ENCODE measurements at regions not wholly inside any gene's neighbourhood (a gene's known extent, or its start where the extent isn't known, plus 50 kb on each side); places are given as distances from the start of the nearest gene placed in this dataset.
A peak's percentile ranks its signal among the peaks of the same experiment; 100 is the strongest.
"Not testable (repeated sequence)": the region's sequence is repeated elsewhere in the genome, so short reads cannot be mapped to it uniquely, and the experiment has no call there.

- intact Hi-C loops (cut with DNase I), result no loop called here
- DNase-seq (ENCODE audit: low spot score), result no peak
These were observed 355.6 kb upstream of the NUPR2 start for GRCh38 chr7:56471811-56472210.

DNA sequence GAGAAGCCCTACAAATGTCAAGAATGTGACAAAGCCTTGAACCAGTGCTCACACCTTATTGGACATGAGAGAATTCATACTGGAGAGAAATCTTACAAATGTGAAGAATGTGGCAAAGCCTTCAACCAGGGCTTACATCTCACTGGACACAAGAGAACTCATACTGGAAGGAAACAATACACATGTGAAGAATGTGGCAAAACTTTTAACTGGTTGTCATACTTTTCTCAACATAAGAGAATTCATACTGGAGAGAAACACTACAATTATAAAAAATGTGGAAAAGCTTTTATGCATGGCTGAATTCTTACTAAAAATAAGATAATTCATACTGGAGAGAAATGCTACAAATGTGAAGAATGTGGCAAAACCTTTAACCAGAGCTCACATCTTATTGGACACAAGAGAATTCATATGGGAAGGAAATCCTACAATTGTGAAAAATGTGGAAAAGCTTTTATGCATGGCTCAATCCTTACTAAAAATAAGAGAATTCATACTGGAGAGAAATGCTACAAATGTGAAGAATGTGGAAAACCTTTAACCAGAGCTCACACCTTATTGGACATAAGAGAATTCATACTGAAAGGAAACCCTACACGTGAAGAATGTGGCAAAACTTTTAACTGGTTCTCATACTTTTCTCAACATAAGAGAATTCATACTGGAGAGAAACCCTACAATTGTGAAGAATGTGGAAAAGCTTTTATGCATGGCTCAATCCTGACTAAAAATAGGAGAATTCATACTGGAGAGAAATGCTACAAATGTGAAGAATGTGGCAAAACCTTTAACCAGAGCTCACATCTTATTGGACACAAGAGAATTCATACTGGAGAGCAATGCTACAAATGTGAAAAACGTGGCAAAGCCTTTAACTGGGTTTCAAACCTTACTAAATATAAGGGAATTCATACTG lies 350.6 kb upstream of the NUPR2 start:
- DNase-seq (ENCODE audit: low spot score); intact Hi-C loops (cut with DNase I): not testable (repeated sequence)

- intact Hi-C loops (cut with DNase I), result no loop called here
- DNase-seq (ENCODE audit: low spot score), result no peak
These were observed 333.5 kb upstream of the NUPR2 start for GRCh38 chr7:56449762-56450161.

- peak; percentile 76 for DNase-seq (ENCODE audit: low spot score)
- intact Hi-C loops (cut with DNase I), result no loop called here
These were observed 331.9 kb upstream of the NUPR2 start for GRCh38 chr7:56447864-56448693.

- intact Hi-C loops (cut with DNase I); DNase-seq (ENCODE audit: low spot score): not testable (repeated sequence)
These were observed 304.3 kb upstream of the NUPR2 start for GRCh38 chr7:56420528-56420927.

DNA sequence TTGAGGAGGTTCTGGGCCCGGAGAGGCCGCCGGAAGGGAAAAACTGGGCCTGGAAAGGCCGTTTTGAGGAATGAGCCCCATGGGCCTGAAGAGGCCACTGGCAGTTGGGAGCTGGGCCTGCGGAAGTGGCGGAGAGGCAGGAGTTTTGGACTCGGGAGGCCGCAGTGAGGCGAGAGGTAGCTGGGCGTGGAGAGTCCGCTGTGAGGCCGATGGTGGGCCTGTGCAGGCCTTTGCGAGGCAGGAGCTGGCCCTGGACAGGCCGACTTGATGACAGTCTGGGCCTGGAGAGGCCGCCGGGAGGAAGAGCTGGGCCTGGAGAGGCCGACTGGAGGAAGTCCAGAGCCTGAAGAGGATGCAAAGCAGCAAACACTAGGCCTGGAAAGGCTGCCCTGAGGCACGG lies 259.0 kb upstream of the NUPR2 start:
- no peak for DNase-seq (ENCODE audit: low spot score)
- intact Hi-C loops (cut with DNase I), result no loop called here

- intact Hi-C loops (cut with DNase I); DNase-seq (ENCODE audit: low spot score): not testable (repeated sequence)
These were observed 258.4 kb upstream of the NUPR2 start for GRCh38 chr7:56374666-56375065.

GRCh38 chr7:56373314-56373713 lies 257.1 kb upstream of the NUPR2 start:
- intact Hi-C loops (cut with DNase I), result not testable (repeated sequence)
- peak; percentile 99 for DNase-seq (ENCODE audit: low spot score)

- intact Hi-C loops (cut with DNase I), result not testable (repeated sequence)
- peak; percentile 85 for DNase-seq (ENCODE audit: low spot score)
These were observed 255.6 kb upstream of the NUPR2 start for GRCh38 chr7:56371792-56372191.

- DNase-seq (ENCODE audit: low spot score); intact Hi-C loops (cut with DNase I): not testable (repeated sequence)
These were observed 254.1 kb upstream of the NUPR2 start for GRCh38 chr7:56370208-56370872.

DNA sequence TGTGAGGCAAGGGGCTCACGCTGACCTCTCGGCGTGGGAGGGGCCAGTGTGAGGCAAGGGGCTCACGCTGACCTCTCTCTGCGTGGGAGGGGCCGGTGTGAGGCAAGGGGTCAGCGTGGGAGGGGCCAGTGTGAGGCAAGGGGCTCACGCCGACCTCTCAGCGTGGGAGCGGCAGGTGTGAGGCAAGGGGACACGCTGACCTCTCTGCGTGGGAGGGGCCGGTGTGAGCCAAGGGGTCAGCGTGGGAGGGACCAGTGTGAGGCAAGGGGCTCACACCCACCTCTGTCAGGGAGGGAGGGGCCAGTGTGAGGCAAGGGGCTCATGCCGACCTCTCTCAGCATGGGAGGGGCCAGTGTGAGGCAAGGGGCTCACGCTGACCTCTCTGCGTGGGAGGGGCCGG lies 251.7 kb upstream of the NUPR2 start:
- DNase-seq (ENCODE audit: low spot score); intact Hi-C loops (cut with DNase I): not testable (repeated sequence)

DNA sequence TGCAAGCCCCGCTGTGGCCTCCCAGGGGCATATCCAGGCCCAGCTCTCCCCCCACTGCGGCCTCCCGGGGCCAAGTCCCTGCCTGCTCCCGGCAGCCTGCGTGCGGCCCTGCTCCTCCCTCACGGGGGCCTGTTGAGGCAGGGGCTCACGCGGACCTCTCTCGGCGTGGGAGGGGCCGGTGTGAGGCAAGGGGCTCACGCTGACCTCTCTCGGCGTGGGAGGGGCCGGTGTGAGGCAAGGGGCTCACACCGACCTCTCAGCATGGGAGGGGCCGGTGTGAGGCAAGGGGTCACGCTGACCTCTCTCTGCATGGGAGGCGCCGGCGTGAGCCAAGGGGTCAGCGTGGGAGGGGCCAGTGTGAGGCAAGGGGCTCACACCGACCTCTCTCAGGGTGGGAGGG lies 251.2 kb upstream of the NUPR2 start:
- intact Hi-C loops (cut with DNase I); DNase-seq (ENCODE audit: low spot score): not testable (repeated sequence)

GRCh38 chr7:56366701-56367100 lies 250.5 kb upstream of the NUPR2 start:
- intact Hi-C loops (cut with DNase I); DNase-seq (ENCODE audit: low spot score): not testable (repeated sequence)

DNA sequence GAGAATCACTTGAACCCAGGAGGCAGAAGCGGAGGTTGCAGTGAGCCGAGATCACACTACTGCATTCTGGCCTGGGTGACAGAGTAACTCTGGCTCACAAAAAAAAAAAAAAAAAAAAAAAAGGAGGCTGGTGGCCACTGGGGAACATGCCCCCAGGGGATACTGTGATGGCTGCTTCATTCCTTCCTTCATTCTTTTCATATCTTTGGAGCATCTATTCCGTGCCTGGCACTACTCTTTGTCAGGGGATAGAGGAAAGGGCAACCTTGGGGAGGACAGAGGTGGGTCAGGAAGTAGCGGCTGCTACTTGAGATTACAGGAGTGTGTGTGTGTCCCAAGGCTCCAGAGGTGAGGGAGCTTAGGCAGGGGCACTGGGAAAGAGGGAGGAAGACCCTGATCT lies 236.4 kb upstream of the NUPR2 start:
- intact Hi-C loops (cut with DNase I), result not testable (repeated sequence)
- DNase-seq (ENCODE audit: low spot score), result peak; percentile 30

- intact Hi-C loops (cut with DNase I); DNase-seq (ENCODE audit: low spot score): not testable (repeated sequence)
These were observed 235.0 kb upstream of the NUPR2 start for GRCh38 chr7:56351181-56351580.

- intact Hi-C loops (cut with DNase I); DNase-seq (ENCODE audit: low spot score): not testable (repeated sequence)
These were observed 232.1 kb upstream of the NUPR2 start for GRCh38 chr7:56348311-56348710.

- intact Hi-C loops (cut with DNase I); DNase-seq (ENCODE audit: low spot score): not testable (repeated sequence)
These were observed 212.1 kb upstream of the NUPR2 start for GRCh38 chr7:56328327-56328726.

GRCh38 chr7:56290548-56290947 lies 174.3 kb upstream of the NUPR2 start:
- intact Hi-C loops (cut with DNase I), result no loop called here
- DNase-seq (ENCODE audit: low spot score), result no peak

DNA sequence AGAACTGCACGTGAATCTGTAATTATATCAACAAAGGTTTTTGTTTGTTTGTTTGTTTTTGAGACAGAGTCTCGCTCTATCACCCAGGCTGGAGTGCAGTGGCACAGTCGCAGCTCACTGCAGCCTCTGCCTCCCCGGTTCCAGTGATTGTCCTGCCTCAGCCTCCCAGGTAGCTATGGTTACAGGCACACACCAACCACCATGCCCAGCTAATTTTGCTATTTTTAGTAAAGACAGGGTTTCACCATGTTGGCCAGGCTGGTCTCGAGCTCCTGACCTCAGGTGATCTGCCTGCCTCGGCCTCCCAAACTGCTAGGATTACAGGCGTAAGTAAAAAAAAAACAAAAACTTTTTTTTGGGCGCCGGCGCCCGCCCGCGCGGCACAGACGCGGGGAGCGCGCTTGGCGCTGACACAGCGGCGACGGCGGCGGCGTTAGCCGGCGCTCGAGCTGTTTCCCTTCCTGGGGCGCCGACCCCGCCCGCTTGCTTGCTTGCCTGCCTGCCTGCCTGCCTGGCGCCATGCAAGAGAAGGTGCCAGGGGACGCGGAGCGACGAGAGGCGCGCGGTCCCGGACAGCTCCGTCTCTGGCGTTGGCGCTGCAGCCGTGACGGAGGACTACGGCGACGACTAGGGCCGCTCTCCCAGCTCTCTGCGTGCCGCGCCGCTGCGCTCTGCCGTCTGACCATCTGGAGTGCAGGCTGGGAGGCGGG lies 171.4 kb upstream of the NUPR2 start:
- no peak for DNase-seq (ENCODE audit: low spot score)
- intact Hi-C loops (cut with DNase I), result no loop called here

All from posterior vena cava (tissue), 2 donors.